SKM-1 treated with dmso at 0.1 percent for 144 hours (cell line): ENCODE measurements at regions not wholly inside any gene's neighbourhood (a gene's known extent, or its start where the extent isn't known, plus 50 kb on each side); places are given as distances from the start of the nearest gene placed in this dataset.

Source experiments
- DNase-seq: peaks from one replicate; lab custom pipeline; 2025; ENCODE audit not compliant: unreplicated experiment; lab: John Stamatoyannopoulos, UW

DNA sequence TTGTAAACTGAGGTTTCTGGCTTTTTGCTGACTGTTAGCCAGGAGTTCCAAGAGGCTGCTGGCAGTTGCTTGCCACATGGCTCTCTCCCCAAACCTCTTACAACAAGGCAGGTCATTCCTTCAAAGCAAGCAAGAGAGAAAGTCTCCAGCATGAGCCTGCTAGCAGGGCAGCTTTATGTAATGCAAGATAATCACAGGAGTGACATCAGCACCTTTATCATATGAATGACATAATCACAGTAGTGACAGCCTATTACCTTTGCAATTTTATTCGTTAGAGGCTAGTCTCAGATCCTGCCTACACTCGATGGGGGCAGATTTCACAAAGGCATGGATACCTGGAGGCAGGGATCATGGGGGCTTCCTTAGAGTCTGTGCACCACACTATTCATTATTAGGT, 79.5 kb upstream of the KCNJ16 start:
- DNase-seq, result no peak

DNA sequence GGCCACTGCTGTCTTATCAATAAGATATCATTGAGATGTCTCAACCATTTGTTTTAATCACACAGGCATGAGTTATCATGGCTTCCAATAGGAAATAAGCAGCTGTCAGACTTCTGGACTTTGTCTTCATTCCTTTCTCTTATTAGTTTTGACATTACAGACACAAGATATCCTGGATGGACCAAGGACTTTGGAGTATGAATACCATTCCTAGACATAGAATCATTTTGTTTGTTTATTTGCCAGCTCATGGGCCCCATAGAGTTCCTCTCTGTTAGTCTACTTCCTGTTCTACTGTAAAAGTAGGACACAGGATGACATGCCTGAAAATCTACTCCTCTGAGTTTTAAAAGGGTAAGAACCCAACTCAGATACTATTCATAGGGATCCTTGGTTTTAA, 77.7 kb upstream of the KCNJ16 start:
- no peak for DNase-seq

DNA sequence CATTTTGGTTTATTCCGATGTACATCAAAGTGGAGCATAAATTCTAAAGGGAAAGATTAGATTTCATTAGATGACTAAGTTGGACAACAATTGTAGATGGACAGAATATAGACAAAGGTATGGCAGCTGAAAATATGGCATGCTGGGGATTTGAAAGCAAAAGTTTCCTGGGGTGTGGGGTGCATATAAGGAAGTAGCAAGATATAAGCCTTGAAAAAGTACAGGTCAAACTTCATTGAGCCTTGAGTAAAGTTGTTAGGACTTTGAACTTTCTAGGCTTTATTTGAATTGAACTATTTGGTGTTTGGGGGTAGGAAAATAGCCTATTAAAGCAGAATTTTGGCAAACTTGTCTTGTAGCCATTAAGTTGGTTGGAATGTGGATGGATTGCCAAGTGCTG, 75.8 kb upstream of the KCNJ16 start:
- DNase-seq, result no peak

DNA sequence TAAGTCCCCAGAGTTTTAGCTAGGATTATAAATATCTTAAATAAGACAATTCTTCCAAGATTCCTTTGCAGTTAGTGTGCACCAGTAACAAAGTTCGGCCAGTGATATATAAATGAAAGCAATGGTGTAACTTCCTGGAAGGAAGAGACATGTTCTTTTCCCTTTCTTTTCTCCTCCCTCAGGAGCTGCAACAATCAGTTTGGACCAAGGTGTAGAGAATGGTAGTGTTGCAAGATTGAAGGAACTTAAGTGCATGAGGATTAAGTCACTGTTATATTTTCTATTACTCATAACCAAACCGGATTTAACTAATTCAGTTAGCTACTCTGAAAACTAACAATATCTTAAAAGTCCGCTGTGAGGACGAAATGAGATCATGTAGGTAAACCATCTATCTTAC, 68.9 kb upstream of the KCNJ16 start:
- no peak for DNase-seq

DNA sequence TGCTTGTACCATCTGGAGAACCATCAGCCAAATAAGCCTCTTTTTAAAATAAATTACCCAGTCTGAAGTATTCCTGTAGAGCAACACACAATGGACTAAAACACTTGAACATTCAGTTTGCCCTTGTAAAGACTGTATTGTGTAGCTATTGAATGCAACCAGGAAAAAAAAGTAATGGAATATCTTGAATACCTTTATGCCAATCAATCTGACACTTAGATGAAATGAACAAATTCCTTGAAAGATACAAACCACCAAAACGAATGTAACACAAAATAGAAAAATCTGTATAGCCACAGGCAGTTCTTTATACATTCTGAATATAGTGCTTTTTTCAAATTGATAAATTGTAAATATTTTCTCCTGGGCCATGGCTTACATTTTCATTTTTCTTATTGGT, 63.3 kb upstream of the KCNJ16 start:
- DNase-seq, result no peak

DNA sequence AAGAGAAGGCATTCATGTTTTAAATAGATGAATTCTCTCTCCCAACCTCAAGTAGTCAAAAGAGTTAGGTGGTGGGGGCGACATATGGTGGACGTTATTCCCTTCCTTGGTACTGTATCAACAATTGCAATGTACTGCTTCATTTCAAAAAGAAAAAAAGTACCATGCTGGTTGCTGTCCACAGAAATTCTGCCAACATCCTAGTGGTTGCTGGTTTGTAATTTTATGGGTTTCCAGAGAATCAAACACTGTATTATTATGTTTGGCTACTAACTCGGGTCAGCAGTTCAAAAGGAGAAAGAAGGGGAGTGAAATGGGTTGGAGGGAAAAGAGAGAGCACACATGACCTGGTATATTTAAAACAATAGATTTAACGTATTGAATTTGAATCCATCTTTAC, 61.1 kb upstream of the KCNJ16 start:
- no peak for DNase-seq

DNA sequence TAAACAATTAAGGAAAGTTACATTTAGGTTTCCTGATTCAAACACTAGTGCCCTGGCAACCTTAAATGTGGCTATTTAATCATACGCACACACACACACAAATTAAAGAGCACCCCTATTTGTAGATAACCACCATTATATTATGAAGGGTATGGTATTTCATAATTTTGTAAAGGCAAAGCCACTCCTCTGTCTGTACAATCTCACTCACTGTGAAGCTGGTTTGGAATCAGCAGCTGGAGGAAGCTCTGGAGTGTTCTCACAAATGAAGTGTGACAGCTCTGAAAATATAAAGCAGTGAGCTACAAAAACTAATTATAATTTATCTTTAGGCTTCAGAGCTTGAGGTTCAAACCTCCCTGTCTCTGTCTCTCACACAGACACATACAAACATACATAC, 57.9 kb upstream of the KCNJ16 start:
- no peak for DNase-seq

DNA sequence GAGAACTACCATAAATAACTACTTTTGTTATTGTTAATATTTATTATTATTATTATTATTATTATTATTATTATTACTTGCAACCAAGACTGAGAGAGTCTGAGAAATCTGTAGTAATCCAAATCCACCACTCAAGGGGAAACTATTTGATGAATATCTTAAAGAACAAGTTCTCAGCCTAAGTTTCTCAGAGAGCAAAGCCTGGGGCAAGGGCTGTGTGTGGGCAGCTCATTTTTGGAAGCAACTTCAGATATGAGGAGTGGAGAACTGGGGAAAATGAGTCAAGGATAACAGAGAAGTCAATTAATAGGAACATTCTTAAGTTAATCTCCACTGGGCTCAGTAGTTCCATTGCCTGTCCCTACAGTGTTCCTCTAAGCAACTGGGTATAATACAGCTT, 57.1 kb upstream of the KCNJ16 start:
- no peak for DNase-seq

DNA sequence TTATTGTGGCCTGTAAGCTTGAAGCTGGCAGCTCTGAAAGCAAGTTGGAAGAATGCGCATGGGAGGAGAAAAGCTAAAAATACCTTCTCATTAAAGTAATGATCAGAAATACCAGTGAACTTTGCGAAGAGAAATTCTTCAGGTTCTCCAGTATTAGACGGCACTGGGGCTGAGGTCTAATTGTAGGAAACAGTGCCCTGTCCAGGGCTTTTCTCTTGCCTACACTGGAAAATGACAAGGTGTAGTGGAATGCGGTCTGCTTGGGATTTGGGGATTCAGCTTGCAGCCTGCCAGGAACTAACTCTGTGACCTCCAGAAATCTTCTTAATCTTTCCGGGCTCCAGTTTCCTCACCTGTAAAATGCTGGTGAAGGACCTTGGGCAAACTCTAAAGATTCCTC, 53.3 kb upstream of the KCNJ16 start:
- no peak for DNase-seq

DNA sequence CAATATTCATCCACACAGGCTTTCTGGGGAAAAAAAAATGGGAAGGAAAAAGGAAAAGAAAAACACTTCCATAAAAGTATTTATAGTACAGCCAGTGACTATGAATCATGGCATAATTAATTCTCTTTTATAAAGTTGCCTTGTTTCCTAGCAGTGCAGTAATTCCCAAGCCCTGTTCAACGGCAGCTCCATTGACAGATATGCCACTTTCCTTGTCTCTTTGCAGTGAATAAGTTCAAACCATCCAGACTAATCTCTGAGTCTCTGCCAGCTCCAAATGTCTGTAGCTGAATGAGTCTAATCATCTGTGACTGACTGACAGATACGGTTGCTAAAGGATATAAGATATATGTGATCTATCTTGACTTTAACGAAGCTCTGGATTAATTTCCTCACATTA, 52.9 kb upstream of the KCNJ16 start:
- no peak for DNase-seq

DNA sequence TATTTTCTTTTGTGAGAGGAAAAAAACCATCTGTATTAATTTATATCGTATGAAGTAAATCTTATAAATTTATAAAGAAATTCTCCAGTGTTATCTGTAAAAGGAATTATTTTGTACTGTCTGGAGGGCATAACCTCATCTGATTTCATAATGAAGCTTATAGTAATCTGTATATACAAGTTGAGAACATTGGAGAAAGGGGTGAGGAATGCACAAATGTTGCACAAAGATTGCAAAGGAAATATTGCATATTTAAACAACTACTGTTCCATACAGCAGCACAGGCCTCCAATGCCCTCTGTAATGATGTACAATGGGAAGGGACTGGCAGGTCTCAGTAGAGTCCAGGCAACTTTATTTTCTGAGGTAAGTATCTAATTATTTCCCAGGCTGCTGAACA, 50.8 kb upstream of the KCNJ16 start:
- no peak for DNase-seq
